HEK293T (cell line): ENCODE measurements at regions not wholly inside any gene's neighbourhood (a gene's known extent, or its start where the extent isn't known, plus 50 kb on each side); places are given as distances from the start of the nearest gene placed in this dataset.

Source experiments
- ARNT ChIP-seq: fragments of 450-650 bp; IDR thresholded peaks from 2 replicates; pipeline ENCODE4 v1.6.1; 2017; ENCODE audit warnings: mild to moderate bottlenecking
- BHLHE40 ChIP-seq: fragments of 450-650 bp; IDR thresholded peaks from 2 replicates; pipeline ENCODE4 v1.6.1; 2016; ENCODE audit warnings: mild to moderate bottlenecking, moderate library complexity, borderline replicate concordance
- CTBP1 ChIP-seq: fragments of 450-650 bp; IDR thresholded peaks from 2 replicates; pipeline ENCODE4 v1.6.1; 2016; ENCODE audit warnings: borderline replicate concordance
- ELF4 ChIP-seq: fragments of 450-650 bp; IDR thresholded peaks from 2 replicates; pipeline ENCODE4 v1.6.1; 2017; ENCODE audit warnings: antibody characterized with exemption
- FOXK2 ChIP-seq: fragments of 450-650 bp; IDR thresholded peaks from 2 replicates; pipeline ENCODE4 v1.6.1; 2016; ENCODE audit warnings: mild to moderate bottlenecking
- FOXM1 ChIP-seq: fragments of 450-650 bp; IDR thresholded peaks from 2 replicates; pipeline ENCODE4 v1.6.1; 2017; ENCODE audit warnings: mild to moderate bottlenecking, borderline replicate concordance
- L3MBTL2 ChIP-seq: fragments of 450-650 bp; conservative IDR thresholded peaks from 2 replicates; pipeline ENCODE4 v1.6.1; 2016; ENCODE audit warnings: mild to moderate bottlenecking
- TARDBP ChIP-seq: fragments of 450-650 bp; IDR thresholded peaks from 2 replicates; pipeline ENCODE4 v1.6.1; 2016

DNA sequence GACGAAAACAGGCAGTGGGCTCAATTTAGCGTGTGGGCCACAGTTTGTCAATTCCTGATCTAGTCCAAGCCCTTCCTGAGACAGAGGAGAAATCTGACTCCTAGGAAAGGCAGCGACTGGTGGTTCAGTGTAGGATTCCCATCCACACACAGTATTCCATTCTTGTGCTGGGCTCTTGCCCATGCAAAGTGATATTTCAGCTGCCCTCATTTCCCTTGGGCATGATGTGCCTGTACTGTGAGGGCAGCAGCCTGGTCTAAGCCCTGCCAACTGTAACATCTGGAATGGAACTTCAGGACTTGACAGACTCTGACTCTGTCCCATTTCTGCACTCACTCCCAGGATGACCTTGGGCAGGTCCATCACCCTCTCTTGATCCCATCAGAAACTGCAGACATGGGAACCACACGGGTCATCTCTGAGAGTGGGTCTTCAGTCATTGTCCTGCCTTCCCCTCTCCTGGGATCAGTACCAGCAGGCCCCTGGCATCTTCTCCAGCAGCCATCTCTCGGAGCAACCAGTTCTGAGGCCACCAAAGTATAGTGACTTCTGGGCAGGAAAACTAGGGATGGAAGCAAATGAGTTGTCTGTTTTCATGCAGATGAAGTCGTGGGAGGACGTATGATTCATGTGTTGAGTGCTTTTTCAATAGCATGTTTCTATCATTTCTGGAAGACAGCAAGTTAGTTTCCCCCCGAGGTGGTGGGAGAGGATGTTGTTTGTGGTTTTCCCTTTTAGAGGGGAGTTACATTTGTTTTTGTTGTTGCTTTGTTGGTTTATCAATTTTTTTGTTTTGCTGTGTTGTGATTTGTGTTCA is 54.2 kb upstream of the BCL2L14 start:
- TF ChIP-seq ELF4 (no peak), FOXK2 (no peak), ARNT (no peak), TARDBP (no peak), CTBP1 (no peak), FOXM1 (no peak), L3MBTL2 (no peak), BHLHE40 (no peak)
